ENCODE measurements at regions not wholly inside any gene's neighbourhood (a gene's known extent, or its start where the extent isn't known, plus 50 kb on each side); places are given as distances from the start of the nearest gene placed in this dataset.

DNA sequence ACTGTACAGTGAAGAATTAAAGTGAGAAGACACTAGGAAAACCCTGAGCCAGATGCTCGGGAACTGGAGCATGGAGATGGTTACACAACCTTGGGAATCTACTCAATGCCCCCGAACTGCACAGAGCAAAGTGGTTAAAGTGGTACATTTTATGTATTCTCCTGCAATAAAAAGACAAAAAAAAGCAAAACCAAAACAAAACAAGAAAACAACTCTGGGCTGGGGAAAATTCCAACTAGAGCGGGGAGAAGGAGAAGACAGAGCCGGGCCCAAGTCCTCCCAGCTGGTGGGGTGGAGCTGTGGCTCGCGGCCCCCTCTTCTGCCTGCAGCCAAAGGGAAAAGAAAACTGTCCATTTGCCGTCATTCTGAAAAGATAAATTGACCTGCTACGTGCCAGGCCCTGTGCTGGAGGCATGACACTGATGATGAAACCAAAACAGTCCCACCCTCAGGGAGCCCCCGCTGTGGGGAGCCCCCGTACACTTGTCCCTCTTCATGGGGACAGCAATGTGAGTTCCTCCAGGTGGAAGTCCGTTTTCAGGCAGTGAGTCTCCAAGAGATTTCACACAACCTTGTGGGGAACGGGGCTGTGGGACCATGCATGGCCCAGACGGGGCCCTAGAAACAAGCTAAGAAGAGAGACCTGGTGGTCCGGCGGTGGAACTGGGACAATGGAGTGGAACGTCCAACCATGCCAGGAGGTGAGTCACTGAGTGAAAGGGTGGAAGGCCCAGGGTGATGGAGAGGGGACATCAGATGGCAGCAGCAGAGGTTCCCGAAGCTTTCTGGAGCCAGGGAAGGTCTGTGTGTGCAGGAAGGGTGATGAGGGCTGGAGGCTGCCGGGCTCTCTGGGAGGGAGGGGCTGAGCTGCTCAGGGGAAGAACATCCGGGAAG lies 114.8 kb upstream of the COL5A1 start:
- TF ChIP-seq, protein P1, sequence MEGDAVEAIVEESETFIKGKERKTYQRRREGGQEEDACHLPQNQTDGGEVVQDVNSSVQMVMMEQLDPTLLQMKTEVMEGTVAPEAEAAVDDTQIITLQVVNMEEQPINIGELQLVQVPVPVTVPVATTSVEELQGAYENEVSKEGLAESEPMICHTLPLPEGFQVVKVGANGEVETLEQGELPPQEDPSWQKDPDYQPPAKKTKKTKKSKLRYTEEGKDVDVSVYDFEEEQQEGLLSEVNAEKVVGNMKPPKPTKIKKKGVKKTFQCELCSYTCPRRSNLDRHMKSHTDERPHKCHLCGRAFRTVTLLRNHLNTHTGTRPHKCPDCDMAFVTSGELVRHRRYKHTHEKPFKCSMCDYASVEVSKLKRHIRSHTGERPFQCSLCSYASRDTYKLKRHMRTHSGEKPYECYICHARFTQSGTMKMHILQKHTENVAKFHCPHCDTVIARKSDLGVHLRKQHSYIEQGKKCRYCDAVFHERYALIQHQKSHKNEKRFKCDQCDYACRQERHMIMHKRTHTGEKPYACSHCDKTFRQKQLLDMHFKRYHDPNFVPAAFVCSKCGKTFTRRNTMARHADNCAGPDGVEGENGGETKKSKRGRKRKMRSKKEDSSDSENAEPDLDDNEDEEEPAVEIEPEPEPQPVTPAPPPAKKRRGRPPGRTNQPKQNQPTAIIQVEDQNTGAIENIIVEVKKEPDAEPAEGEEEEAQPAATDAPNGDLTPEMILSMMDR (IDR thresholded peaks at IDR 0.05) = no peak
- TF ChIP-seq EZH2phosphoT487 (IDR thresholded peaks at IDR 0.05) = no peak
- no peak for TF ChIP-seq EZH2 (IDR thresholded peaks at IDR 0.05)
